ENCODE measurements at regions not wholly inside any gene's neighbourhood (a gene's known extent, or its start where the extent isn't known, plus 50 kb on each side); places are given as distances from the start of the nearest gene placed in this dataset.
A peak's percentile ranks its signal among the peaks of the same experiment; 100 is the strongest.

- no peaks in the 10 kb centered on the region for H3K27me3 Mint-ChIP-seq (ENCODE audit: unreplicated experiment)
- H3K9me3 Mint-ChIP-seq (ENCODE audit: unreplicated experiment), result no peaks in the 10 kb centered on the region
- H3K27ac Mint-ChIP-seq (ENCODE audit: unreplicated experiment), result no peak overlapping the region
- peak; percentile 51 for TF ChIP-seq CTCF (IDR thresholded peaks at IDR 0.05)
- DNase-seq (ENCODE audit: extremely low spot score, unreplicated experiment), result no peak
- H3K4me1 Mint-ChIP-seq (ENCODE audit: unreplicated experiment), result peaks cover 26% of the 10 kb centered on the region
- no peak overlapping the region for H3K4me3 Mint-ChIP-seq (ENCODE audit: unreplicated experiment)
- no peaks in the 10 kb centered on the region for H3K36me3 Mint-ChIP-seq (ENCODE audit: unreplicated experiment)
These were observed 118.3 kb upstream of the SLC38A4 start for GRCh38 chr12:46944088-46944487.

- H3K27ac Mint-ChIP-seq (ENCODE audit: unreplicated experiment), result no peak overlapping the region
- no peaks in the 10 kb centered on the region for H3K27me3 Mint-ChIP-seq (ENCODE audit: unreplicated experiment)
- no peaks in the 10 kb centered on the region for H3K36me3 Mint-ChIP-seq (ENCODE audit: unreplicated experiment)
- no peak for DNase-seq (ENCODE audit: extremely low spot score, unreplicated experiment)
- H3K9me3 Mint-ChIP-seq (ENCODE audit: unreplicated experiment), result no peaks in the 10 kb centered on the region
- TF ChIP-seq CTCF (IDR thresholded peaks at IDR 0.05), result no peak
- H3K4me3 Mint-ChIP-seq (ENCODE audit: unreplicated experiment), result no peak overlapping the region
- H3K4me1 Mint-ChIP-seq (ENCODE audit: unreplicated experiment), result peaks cover 30% of the 10 kb centered on the region
These were observed 119.0 kb upstream of the SLC38A4 start for GRCh38 chr12:46944771-46945170.

- Mint-ChIP-seq H3K9me3 (ENCODE audit: unreplicated experiment) (no peaks in the 10 kb centered on the region), H3K27ac (ENCODE audit: unreplicated experiment) (no peak overlapping the region), H3K4me3 (ENCODE audit: unreplicated experiment) (no peak overlapping the region), H3K27me3 (ENCODE audit: unreplicated experiment) (no peaks in the 10 kb centered on the region), H3K36me3 (ENCODE audit: unreplicated experiment) (no peaks in the 10 kb centered on the region), H3K4me1 (ENCODE audit: unreplicated experiment) (peaks cover 38% of the 10 kb centered on the region)
- no peak for TF ChIP-seq CTCF (IDR thresholded peaks at IDR 0.05)
- no peak for DNase-seq (ENCODE audit: extremely low spot score, unreplicated experiment)
These were observed 119.8 kb upstream of the SLC38A4 start for GRCh38 chr12:46945591-46945990.

GRCh38 chr12:46946137-46946536 lies 120.3 kb upstream of the SLC38A4 start:
- H3K9me3 Mint-ChIP-seq (ENCODE audit: unreplicated experiment), result no peaks in the 10 kb centered on the region
- DNase-seq (ENCODE audit: extremely low spot score, unreplicated experiment), result no peak
- H3K4me3 Mint-ChIP-seq (ENCODE audit: unreplicated experiment), result no peak overlapping the region
- no peak overlapping the region for H3K27ac Mint-ChIP-seq (ENCODE audit: unreplicated experiment)
- H3K27me3 Mint-ChIP-seq (ENCODE audit: unreplicated experiment), result no peaks in the 10 kb centered on the region
- H3K36me3 Mint-ChIP-seq (ENCODE audit: unreplicated experiment), result no peaks in the 10 kb centered on the region
- TF ChIP-seq CTCF (IDR thresholded peaks at IDR 0.05), result no peak
- H3K4me1 Mint-ChIP-seq (ENCODE audit: unreplicated experiment), result peaks cover 40% of the 10 kb centered on the region

GRCh38 chr12:46948936-46949545 lies 123.2 kb upstream of the SLC38A4 start:
- Mint-ChIP-seq H3K36me3 (ENCODE audit: unreplicated experiment) (no peaks in the 10 kb centered on the region), H3K4me3 (ENCODE audit: unreplicated experiment) (no peak overlapping the region), H3K4me1 (ENCODE audit: unreplicated experiment) (peaks cover 40% of the 10 kb centered on the region), H3K27me3 (ENCODE audit: unreplicated experiment) (no peaks in the 10 kb centered on the region), H3K27ac (ENCODE audit: unreplicated experiment) (peak overlapping the region; percentile 52), H3K9me3 (ENCODE audit: unreplicated experiment) (no peaks in the 10 kb centered on the region)
- no peak for TF ChIP-seq CTCF (IDR thresholded peaks at IDR 0.05)
- no peak for DNase-seq (ENCODE audit: extremely low spot score, unreplicated experiment)
